ENCODE measurements at regions not wholly inside any gene's neighbourhood (a gene's known extent, or its start where the extent isn't known, plus 50 kb on each side); places are given as distances from the start of the nearest gene placed in this dataset.
"Not testable (repeated sequence)": the region's sequence is repeated elsewhere in the genome, so short reads cannot be mapped to it uniquely, and the experiment has no call there.

- CTCF ChIA-PET; H3K36me3 ChIP-seq (ENCODE audit: control insufficient read depth in 1 of 2, insufficient read depth in 2 of 2, low read length in 2 of 2); H3K79me2 ChIP-seq (ENCODE audit: insufficient read depth, low read length); H3K9ac ChIP-seq (ENCODE audit: low read length); H3K4me1 ChIP-seq (ENCODE audit: control insufficient read depth in 1 of 2, insufficient read depth in 2 of 2, low read length in 2 of 2); intact Hi-C loops (cut with micrococcal nuclease); H2AFZ ChIP-seq (ENCODE audit: low read depth, low read length, poor library complexity, severe bottlenecking); H3K27me3 ChIP-seq (ENCODE audit: insufficient read depth, low read length); H3K9me3 ChIP-seq (ENCODE audit: control insufficient read depth in 1 of 2, insufficient read depth in 1 of 2, low read depth in 1 of 2, low read length in 2 of 2); POLR2A ChIA-PET; H3K9me2 ChIP-seq (ENCODE audit: insufficient read depth); H3K4me2 ChIP-seq (ENCODE audit: low read length); H3K4me3 ChIP-seq (replicated peaks in 1 of 2; ENCODE audit: low read depth in 1 of 2, low read length in 2 of 2); H3K27ac ChIP-seq (ENCODE audit: low read depth, low read length); H4K20me1 ChIP-seq (ENCODE audit: insufficient read depth); BruUV-seq (replicated peaks): not testable (repeated sequence)
- RAD21 ChIA-PET (ENCODE audit: low non-redundant PET in 1 of 2, low total read pairs in 2 of 2, uncharacterized antibody in 2 of 2, unreplicated experiment in 2 of 2) = interaction anchor here in 1 of 2 experiments (0.6 kb wide), 1 partner anchor 922 kb away, joined by 3 read pairs; no protein-coding TSS in a partner anchor
- peak; percentile 98 for ATAC-seq
- peak; percentile 15 for DNase-seq (ENCODE audit: low read depth, low spot score)
- TF ChIP-seq RAD21 (IDR thresholded peaks at IDR 0.05; ENCODE audit: low read depth) (peak; percentile 34), CTCF (IDR thresholded peaks at IDR 0.05 in 2 of 3, conservative IDR thresholded peaks at IDR 0.05 in 1 of 3; ENCODE audit: borderline replicate concordance in 1 of 3, insufficient read depth in 1 of 3, low read depth in 2 of 3, low read length in 2 of 3) (peak; percentile 19 to 51 (median 42); a peak in 4 of 6 replicates)
These were observed 318.4 kb downstream of the CEP170 start for GRCh38 chr1:242936725-242937124.

- H2AFZ ChIP-seq (ENCODE audit: low read depth, low read length, poor library complexity, severe bottlenecking); H3K9me2 ChIP-seq (ENCODE audit: insufficient read depth); H3K79me2 ChIP-seq (ENCODE audit: insufficient read depth, low read length); H3K4me2 ChIP-seq (ENCODE audit: low read length); ATAC-seq; RAD21 ChIA-PET (ENCODE audit: low non-redundant PET in 1 of 2, low total read pairs in 2 of 2, uncharacterized antibody in 2 of 2, unreplicated experiment in 2 of 2); H3K27ac ChIP-seq (ENCODE audit: low read depth, low read length); H3K4me3 ChIP-seq (replicated peaks in 1 of 2; ENCODE audit: low read depth in 1 of 2, low read length in 2 of 2); H4K20me1 ChIP-seq (ENCODE audit: insufficient read depth); H3K4me1 ChIP-seq (ENCODE audit: control insufficient read depth in 1 of 2, insufficient read depth in 2 of 2, low read length in 2 of 2); CTCF ChIA-PET; POLR2A ChIA-PET; intact Hi-C loops (cut with micrococcal nuclease); H3K27me3 ChIP-seq (ENCODE audit: insufficient read depth, low read length); H3K36me3 ChIP-seq (ENCODE audit: control insufficient read depth in 1 of 2, insufficient read depth in 2 of 2, low read length in 2 of 2); DNase-seq (ENCODE audit: low read depth, low spot score); H3K9ac ChIP-seq (ENCODE audit: low read length); H3K9me3 ChIP-seq (ENCODE audit: control insufficient read depth in 1 of 2, insufficient read depth in 1 of 2, low read depth in 1 of 2, low read length in 2 of 2); BruUV-seq (replicated peaks): not testable (repeated sequence)
These were observed 330.4 kb downstream of the CEP170 start for GRCh38 chr1:242924717-242925116.

- H3K4me2 ChIP-seq (ENCODE audit: low read length); BruUV-seq (replicated peaks); H3K9ac ChIP-seq (ENCODE audit: low read length); H4K20me1 ChIP-seq (ENCODE audit: insufficient read depth); H3K27me3 ChIP-seq (ENCODE audit: insufficient read depth, low read length); H3K9me2 ChIP-seq (ENCODE audit: insufficient read depth); CTCF ChIA-PET; POLR2A ChIA-PET; DNase-seq (ENCODE audit: low read depth, low spot score); RAD21 ChIA-PET (ENCODE audit: low non-redundant PET in 1 of 2, low total read pairs in 2 of 2, uncharacterized antibody in 2 of 2, unreplicated experiment in 2 of 2); H3K4me1 ChIP-seq (ENCODE audit: control insufficient read depth in 1 of 2, insufficient read depth in 2 of 2, low read length in 2 of 2); H2AFZ ChIP-seq (ENCODE audit: low read depth, low read length, poor library complexity, severe bottlenecking); ATAC-seq; H3K79me2 ChIP-seq (ENCODE audit: insufficient read depth, low read length); intact Hi-C loops (cut with micrococcal nuclease); H3K4me3 ChIP-seq (replicated peaks in 1 of 2; ENCODE audit: low read depth in 1 of 2, low read length in 2 of 2); H3K36me3 ChIP-seq (ENCODE audit: control insufficient read depth in 1 of 2, insufficient read depth in 2 of 2, low read length in 2 of 2); H3K9me3 ChIP-seq (ENCODE audit: control insufficient read depth in 1 of 2, insufficient read depth in 1 of 2, low read depth in 1 of 2, low read length in 2 of 2); H3K27ac ChIP-seq (ENCODE audit: low read depth, low read length): not testable (repeated sequence)
These were observed 331.5 kb downstream of the CEP170 start for GRCh38 chr1:242923603-242924002.

GRCh38 chr1:242914729-242915128 lies 340.4 kb downstream of the CEP170 start:
- H2AFZ ChIP-seq (ENCODE audit: low read depth, low read length, poor library complexity, severe bottlenecking); H3K9me2 ChIP-seq (ENCODE audit: insufficient read depth); RAD21 ChIA-PET (ENCODE audit: low non-redundant PET in 1 of 2, low total read pairs in 2 of 2, uncharacterized antibody in 2 of 2, unreplicated experiment in 2 of 2); DNase-seq (ENCODE audit: low read depth, low spot score); H3K27me3 ChIP-seq (ENCODE audit: insufficient read depth, low read length); H3K4me1 ChIP-seq (ENCODE audit: control insufficient read depth in 1 of 2, insufficient read depth in 2 of 2, low read length in 2 of 2); H3K27ac ChIP-seq (ENCODE audit: low read depth, low read length); intact Hi-C loops (cut with micrococcal nuclease); POLR2A ChIA-PET; ATAC-seq; H3K9me3 ChIP-seq (ENCODE audit: control insufficient read depth in 1 of 2, insufficient read depth in 1 of 2, low read depth in 1 of 2, low read length in 2 of 2); H3K9ac ChIP-seq (ENCODE audit: low read length); H4K20me1 ChIP-seq (ENCODE audit: insufficient read depth); H3K79me2 ChIP-seq (ENCODE audit: insufficient read depth, low read length); CTCF ChIA-PET; BruUV-seq (replicated peaks); H3K4me3 ChIP-seq (replicated peaks in 1 of 2; ENCODE audit: low read depth in 1 of 2, low read length in 2 of 2); H3K36me3 ChIP-seq (ENCODE audit: control insufficient read depth in 1 of 2, insufficient read depth in 2 of 2, low read length in 2 of 2); H3K4me2 ChIP-seq (ENCODE audit: low read length): not testable (repeated sequence)
